Activated CD8-positive, alpha-beta memory T cell treated with anti-CD3 and anti-CD28 coated beads, Interleukin-2, amount 10 ng/mL, durations not matched to agents 7 days and 5 days (primary cell): ENCODE measurements at regions not wholly inside any gene's neighbourhood (a gene's known extent, or its start where the extent isn't known, plus 50 kb on each side); places are given as distances from the start of the nearest gene placed in this dataset.

Experiments used
- ATAC-seq: fragments of 150-1000 bp; cut with Tn5 transposase; one replicate; pipeline ENCODE4 v1.10.0; 2021; ENCODE audit warnings: moderate library complexity
- CTCF ChIA-PET: fragments of 350-600 bp; sonication (Branson Sonifier 250); formaldehyde crosslinking; loops from one replicate; lab custom pipeline; 2021; ENCODE audit warnings: antibody characterized with exemption; lab: Charles Lee
- DNase-seq: peaks from one replicate; pipeline ENCODE4 v3.0.0-alpha.2; 2020
- H3K27ac Mint-ChIP-seq: one replicate; pipeline ENCODE4 v1.8.0; 2021; ENCODE audit warnings: mild to moderate bottlenecking, mixed read lengths
- H3K27me3 Mint-ChIP-seq: one replicate; pipeline ENCODE4 v1.8.0; 2021; ENCODE audit warnings: mixed read lengths
- H3K36me3 Mint-ChIP-seq: one replicate; pipeline ENCODE4 v1.8.0; 2021; ENCODE audit warnings: mild to moderate bottlenecking, mixed read lengths
- H3K4me1 Mint-ChIP-seq: one replicate; pipeline ENCODE4 v1.8.0; 2021; ENCODE audit warnings: mixed read lengths
- H3K4me3 Mint-ChIP-seq: one replicate; pipeline ENCODE4 v1.8.0; 2021; ENCODE audit warnings: mild to moderate bottlenecking, moderate library complexity, mixed read lengths
- H3K9me3 Mint-ChIP-seq: one replicate; pipeline ENCODE4 v1.8.0; 2022; ENCODE audit warnings: low read depth, mixed read lengths

GRCh38 chr22:49297286-49297870 is 530.3 kb downstream of the BRD1 start:
- no peak for ATAC-seq
- Mint-ChIP-seq H3K4me3 (no peak overlapping the region), H3K4me1 (no peaks in the 10 kb centered on the region), H3K27ac (no peak overlapping the region), H3K27me3 (no peaks in the 10 kb centered on the region), H3K36me3 (no peaks in the 10 kb centered on the region), H3K9me3 (peaks cover 3% of the 10 kb centered on the region)
- DNase-seq = peak; percentile 33
- CTCF ChIA-PET = interaction anchor here (2.9 kb wide), 1 partner anchor 8 kb away, joined by 13 read pairs; no protein-coding TSS in a partner anchor

- CTCF ChIA-PET = interaction anchor here (2.9 kb wide), 1 partner anchor 9 kb away, joined by 13 read pairs; no protein-coding TSS in a partner anchor
- ATAC-seq (no peak), DNase-seq (peak; percentile 25)
Measured at GRCh38 chr22:49296561-49296960, 531.1 kb downstream of the BRD1 start.

GRCh38 chr22:49295851-49296560 is 531.7 kb downstream of the BRD1 start:
- Mint-ChIP-seq H3K27ac (no peak overlapping the region), H3K9me3 (peaks cover 3% of the 10 kb centered on the region), H3K4me3 (no peak overlapping the region), H3K27me3 (no peaks in the 10 kb centered on the region), H3K36me3 (no peaks in the 10 kb centered on the region), H3K4me1 (no peaks in the 10 kb centered on the region)
- DNase-seq (peak; percentile 27), ATAC-seq (no peak)
- CTCF ChIA-PET = interaction anchor here (2.9 kb wide), 1 partner anchor 9 kb away, joined by 13 read pairs; no protein-coding TSS in a partner anchor

More at GRCh38 chr22:49296561-49296960, 531.1 kb downstream of the BRD1 start:
- no peak overlapping the region for H3K27ac Mint-ChIP-seq
- H3K4me1 Mint-ChIP-seq = no peaks in the 10 kb centered on the region
- H3K9me3 Mint-ChIP-seq = peaks cover 3% of the 10 kb centered on the region
- H3K4me3 Mint-ChIP-seq = no peak overlapping the region
- H3K27me3 Mint-ChIP-seq = no peaks in the 10 kb centered on the region
- H3K36me3 Mint-ChIP-seq = no peaks in the 10 kb centered on the region

- H3K4me1 Mint-ChIP-seq = no peaks in the 10 kb centered on the region
- DNase-seq (no peak), ATAC-seq (no peak)
- no peak overlapping the region for H3K4me3 Mint-ChIP-seq
- H3K9me3 Mint-ChIP-seq = peaks cover 3% of the 10 kb centered on the region
- CTCF ChIA-PET = interaction anchor here (2.9 kb wide), 1 partner anchor 10 kb away, joined by 13 read pairs; no protein-coding TSS in a partner anchor
- H3K27ac Mint-ChIP-seq = no peak overlapping the region
- no peaks in the 10 kb centered on the region for H3K27me3 Mint-ChIP-seq
- no peaks in the 10 kb centered on the region for H3K36me3 Mint-ChIP-seq
Measured at GRCh38 chr22:49295465-49295743, 532.3 kb downstream of the BRD1 start.

GRCh38 chr22:49294656-49295464 is 532.8 kb downstream of the BRD1 start:
- CTCF ChIA-PET = interaction anchor here (2.9 kb wide), 1 partner anchor 10 kb away, joined by 13 read pairs; no protein-coding TSS in a partner anchor
- H3K4me3 Mint-ChIP-seq = no peak overlapping the region
- DNase-seq (peak; percentile 18), ATAC-seq (no peak)
- H3K27me3 Mint-ChIP-seq = no peaks in the 10 kb centered on the region
- no peak overlapping the region for H3K27ac Mint-ChIP-seq
- H3K36me3 Mint-ChIP-seq = no peaks in the 10 kb centered on the region
- H3K4me1 Mint-ChIP-seq = no peaks in the 10 kb centered on the region
- peaks cover 3% of the 10 kb centered on the region for H3K9me3 Mint-ChIP-seq

GRCh38 chr22:49292909-49293308 is 534.8 kb downstream of the BRD1 start:
- no peak overlapping the region for H3K27ac Mint-ChIP-seq

GRCh38 chr22:49291781-49292180 is 535.9 kb downstream of the BRD1 start:
- H3K27ac Mint-ChIP-seq = no peak overlapping the region
- no peak overlapping the region for H3K4me3 Mint-ChIP-seq
- no peaks in the 10 kb centered on the region for H3K4me1 Mint-ChIP-seq
- no peaks in the 10 kb centered on the region for H3K27me3 Mint-ChIP-seq
- DNase-seq (no peak), ATAC-seq (no peak)
- peaks cover 3% of the 10 kb centered on the region for H3K9me3 Mint-ChIP-seq
- no peaks in the 10 kb centered on the region for H3K36me3 Mint-ChIP-seq
- CTCF ChIA-PET = no interaction called here

More at GRCh38 chr22:49292909-49293308, 534.8 kb downstream of the BRD1 start:
- no peaks in the 10 kb centered on the region for H3K36me3 Mint-ChIP-seq
- no peaks in the 10 kb centered on the region for H3K27me3 Mint-ChIP-seq
- peaks cover 3% of the 10 kb centered on the region for H3K9me3 Mint-ChIP-seq
- CTCF ChIA-PET = interaction anchor here (0.9 kb wide), 1 partner anchor 12 kb away, joined by 4 read pairs; no protein-coding TSS in a partner anchor
- no peaks in the 10 kb centered on the region for H3K4me1 Mint-ChIP-seq
- DNase-seq (no peak), ATAC-seq (no peak)
- H3K4me3 Mint-ChIP-seq = no peak overlapping the region

- Mint-ChIP-seq H3K27me3 (no peaks in the 10 kb centered on the region), H3K36me3 (no peaks in the 10 kb centered on the region), H3K4me3 (no peak overlapping the region), H3K9me3 (peaks cover 3% of the 10 kb centered on the region), H3K27ac (no peak overlapping the region), H3K4me1 (no peaks in the 10 kb centered on the region)
- CTCF ChIA-PET = no interaction called here
- no peak for ATAC-seq
- no peak for DNase-seq
Measured at GRCh38 chr22:49291169-49291568, 536.5 kb downstream of the BRD1 start.

- H3K27me3 Mint-ChIP-seq = no peaks in the 10 kb centered on the region
- DNase-seq (no peak), ATAC-seq (no peak)
- H3K36me3 Mint-ChIP-seq = no peaks in the 10 kb centered on the region
- H3K4me1 Mint-ChIP-seq = no peaks in the 10 kb centered on the region
- CTCF ChIA-PET = no interaction called here
- no peak overlapping the region for H3K4me3 Mint-ChIP-seq
- no peak overlapping the region for H3K27ac Mint-ChIP-seq
- H3K9me3 Mint-ChIP-seq = peaks cover 3% of the 10 kb centered on the region
Measured at GRCh38 chr22:49290711-49291110, 537.0 kb downstream of the BRD1 start.

- no peak overlapping the region for H3K4me3 Mint-ChIP-seq
- ATAC-seq (no peak), DNase-seq (no peak)
- H3K36me3 Mint-ChIP-seq = no peaks in the 10 kb centered on the region
- no peaks in the 10 kb centered on the region for H3K4me1 Mint-ChIP-seq
- no peak overlapping the region for H3K27ac Mint-ChIP-seq
- CTCF ChIA-PET = no interaction called here
- peaks cover 3% of the 10 kb centered on the region for H3K9me3 Mint-ChIP-seq
- no peaks in the 10 kb centered on the region for H3K27me3 Mint-ChIP-seq
Measured at GRCh38 chr22:49289822-49290679, 537.6 kb downstream of the BRD1 start.

- no peak for DNase-seq
- no peak for ATAC-seq
- no peaks in the 10 kb centered on the region for H3K4me1 Mint-ChIP-seq
- no peaks in the 10 kb centered on the region for H3K27me3 Mint-ChIP-seq
- H3K9me3 Mint-ChIP-seq = no peaks in the 10 kb centered on the region
- CTCF ChIA-PET = no interaction called here
- H3K27ac Mint-ChIP-seq = no peak overlapping the region
- H3K4me3 Mint-ChIP-seq = no peak overlapping the region
- no peaks in the 10 kb centered on the region for H3K36me3 Mint-ChIP-seq
Measured at GRCh38 chr22:49286181-49286760, 541.4 kb downstream of the BRD1 start.

GRCh38 chr22:49284931-49285330 is 542.7 kb downstream of the BRD1 start:
- no peaks in the 10 kb centered on the region for H3K9me3 Mint-ChIP-seq
- no peak for ATAC-seq

More at GRCh38 chr22:49284931-49285330, 542.7 kb downstream of the BRD1 start:
- Mint-ChIP-seq H3K27me3 (no peaks in the 10 kb centered on the region), H3K4me3 (no peak overlapping the region), H3K4me1 (no peaks in the 10 kb centered on the region), H3K27ac (no peak overlapping the region), H3K36me3 (no peaks in the 10 kb centered on the region)
- CTCF ChIA-PET = no interaction called here
- no peak for DNase-seq
